AG04450 (cell line): ENCODE measurements at regions not wholly inside any gene's neighbourhood (a gene's known extent, or its start where the extent isn't known, plus 50 kb on each side); places are given as distances from the start of the nearest gene placed in this dataset.

Source experiments
- CTCF ChIA-PET: fragments of 300-600, 350-600 bp; formaldehyde crosslinking; extraction: SDS; loops from one replicate; lab custom pipeline; 2022; ENCODE audit warnings: antibody characterized with exemption, inconsistent platforms; lab: Charles Lee
- POLR2A ChIA-PET: fragments of 350-600 bp; formaldehyde crosslinking; extraction: SDS; loops from one replicate; lab custom pipeline; 2021; ENCODE audit warnings: antibody characterized with exemption, inconsistent platforms; lab: Yijun Ruan, JAX
- DNase-seq: peaks from one replicate; pipeline ENCODE4 v3.0.0-alpha.2; 2011; ENCODE audit warnings: low read depth, low spot score
- H3K27ac ChIP-seq: one replicate; pipeline ENCODE4 v1.5.1; 2012; ENCODE audit warnings: low read depth, low read length, control low read depth
- H3K27me3 ChIP-seq: one replicate; pipeline ENCODE4 v1.6.0; 2012; ENCODE audit warnings: low read length; ENCODE audit not compliant: control insufficient read depth, insufficient read depth
- H3K4me3 ChIP-seq: 2 replicates; pipeline ENCODE4 v1.5.1; 2011; ENCODE audit warnings: mild to moderate bottlenecking, low read depth, low read length, control low read depth
- H3K9me3 ChIP-seq: 2 replicates; pipeline ENCODE4 v1.5.1; 2012; ENCODE audit warnings: low read length; ENCODE audit not compliant: control insufficient read depth, insufficient read depth
- TF ChIP-seq, protein P1 (sequence below): IDR thresholded peaks from 2 replicates; pipeline ENCODE4 v1.5.1; 2011; ENCODE audit warnings: low read depth, low read length, control low read depth, inconsistent platforms

DNA sequence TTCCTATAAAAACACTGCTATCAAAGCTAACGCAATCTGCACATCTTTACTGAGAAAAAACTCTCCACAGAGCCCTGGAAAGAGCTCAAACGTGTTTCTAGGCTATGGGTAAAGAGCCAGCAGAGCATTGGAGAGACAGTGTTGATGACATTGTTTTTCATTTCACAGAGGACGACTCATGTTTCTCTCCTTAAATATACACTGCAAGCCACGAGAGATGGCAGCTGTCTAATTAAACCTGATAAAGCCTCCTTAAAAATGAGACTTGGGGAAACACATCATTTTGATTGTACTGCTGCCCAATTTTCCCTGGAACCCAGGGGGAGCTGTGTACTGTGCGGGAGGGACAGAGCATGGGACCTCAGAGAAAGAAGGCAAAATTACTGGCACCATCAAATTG, 294.3 kb upstream of the SETBP1 start:
- ChIA-PET CTCF (no interaction called here), POLR2A (no interaction called here)
- TF ChIP-seq, protein P1, sequence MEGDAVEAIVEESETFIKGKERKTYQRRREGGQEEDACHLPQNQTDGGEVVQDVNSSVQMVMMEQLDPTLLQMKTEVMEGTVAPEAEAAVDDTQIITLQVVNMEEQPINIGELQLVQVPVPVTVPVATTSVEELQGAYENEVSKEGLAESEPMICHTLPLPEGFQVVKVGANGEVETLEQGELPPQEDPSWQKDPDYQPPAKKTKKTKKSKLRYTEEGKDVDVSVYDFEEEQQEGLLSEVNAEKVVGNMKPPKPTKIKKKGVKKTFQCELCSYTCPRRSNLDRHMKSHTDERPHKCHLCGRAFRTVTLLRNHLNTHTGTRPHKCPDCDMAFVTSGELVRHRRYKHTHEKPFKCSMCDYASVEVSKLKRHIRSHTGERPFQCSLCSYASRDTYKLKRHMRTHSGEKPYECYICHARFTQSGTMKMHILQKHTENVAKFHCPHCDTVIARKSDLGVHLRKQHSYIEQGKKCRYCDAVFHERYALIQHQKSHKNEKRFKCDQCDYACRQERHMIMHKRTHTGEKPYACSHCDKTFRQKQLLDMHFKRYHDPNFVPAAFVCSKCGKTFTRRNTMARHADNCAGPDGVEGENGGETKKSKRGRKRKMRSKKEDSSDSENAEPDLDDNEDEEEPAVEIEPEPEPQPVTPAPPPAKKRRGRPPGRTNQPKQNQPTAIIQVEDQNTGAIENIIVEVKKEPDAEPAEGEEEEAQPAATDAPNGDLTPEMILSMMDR, result no peak
- Histone ChIP-seq H3K9me3 (no peaks in the 10 kb centered on the region), H3K27ac (no peak overlapping the region), H3K4me3 (no peak overlapping the region), H3K27me3 (no peaks in the 10 kb centered on the region)
- no peak for DNase-seq

DNA sequence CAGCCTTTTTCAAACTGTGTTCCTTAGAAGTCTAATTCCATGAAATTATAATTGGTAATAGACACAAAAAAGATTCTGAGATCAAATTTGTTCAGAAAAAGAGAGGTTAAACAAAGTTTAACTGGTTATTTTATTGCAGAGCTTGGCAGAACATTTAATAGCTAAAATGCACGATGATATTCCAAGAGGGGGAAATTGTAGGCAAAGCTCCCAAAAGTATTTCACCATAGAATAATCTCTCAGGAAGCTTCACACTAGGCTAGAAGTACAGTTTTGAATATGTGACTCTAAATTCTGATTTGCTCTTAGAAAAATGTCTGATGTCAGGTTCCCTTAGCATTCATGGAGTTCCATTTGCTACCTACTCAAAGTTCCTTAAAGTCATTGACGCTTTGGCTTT, 292.4 kb upstream of the SETBP1 start:
- Histone ChIP-seq H3K9me3 (no peaks in the 10 kb centered on the region), H3K27ac (no peak overlapping the region), H3K27me3 (no peaks in the 10 kb centered on the region), H3K4me3 (no peak overlapping the region)
- TF ChIP-seq, protein P1, result no peak
- no peak for DNase-seq
- POLR2A ChIA-PET, result no interaction called here
- CTCF ChIA-PET, result no interaction called here

DNA sequence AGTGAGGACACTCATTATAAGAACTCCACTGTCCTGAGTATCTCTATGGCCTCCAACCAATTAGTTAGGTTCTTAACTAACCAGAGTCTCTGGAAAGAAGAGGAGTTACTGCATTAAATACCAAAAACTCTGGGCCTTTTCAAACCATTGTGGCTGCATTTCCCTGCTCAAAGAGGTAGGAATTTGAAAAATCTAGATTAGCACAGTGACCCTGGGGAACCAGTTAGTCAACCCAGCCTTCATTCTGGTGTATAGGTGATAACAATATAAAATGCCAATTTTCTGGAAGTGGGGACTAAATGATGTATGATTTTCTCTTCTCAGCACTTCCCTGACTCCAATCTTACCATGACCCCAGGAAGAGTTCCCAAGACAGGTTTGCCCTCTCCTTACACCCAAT, 287.8 kb upstream of the SETBP1 start:
- Histone ChIP-seq H3K27ac (no peak overlapping the region), H3K9me3 (no peaks in the 10 kb centered on the region), H3K4me3 (no peak overlapping the region), H3K27me3 (no peaks in the 10 kb centered on the region)
- DNase-seq, result no peak
- POLR2A ChIA-PET, result no interaction called here
- TF ChIP-seq, protein P1, result no peak
- CTCF ChIA-PET, result no interaction called here

DNA sequence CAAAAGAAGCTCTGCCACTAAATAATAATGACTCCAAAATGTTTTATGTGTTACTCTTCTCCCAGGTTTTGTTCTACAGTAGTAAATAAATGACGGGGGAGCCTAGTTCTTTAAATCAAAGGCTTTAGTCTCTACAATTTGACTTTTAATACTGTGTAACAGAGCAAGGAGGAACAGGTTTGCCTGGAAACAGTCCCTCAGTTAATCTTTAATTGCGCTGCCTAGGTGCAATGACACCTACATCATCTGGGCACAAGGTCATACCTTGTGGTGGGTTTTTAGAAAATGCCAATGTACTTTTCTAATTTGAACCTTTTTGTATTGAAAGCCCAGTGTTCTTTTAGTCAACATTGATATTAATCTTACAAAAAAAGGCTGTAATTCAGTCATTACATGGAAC, 287.3 kb upstream of the SETBP1 start:
- H3K9me3 ChIP-seq, result no peaks in the 10 kb centered on the region
- DNase-seq, result no peak
- CTCF ChIA-PET, result no interaction called here

DNA sequence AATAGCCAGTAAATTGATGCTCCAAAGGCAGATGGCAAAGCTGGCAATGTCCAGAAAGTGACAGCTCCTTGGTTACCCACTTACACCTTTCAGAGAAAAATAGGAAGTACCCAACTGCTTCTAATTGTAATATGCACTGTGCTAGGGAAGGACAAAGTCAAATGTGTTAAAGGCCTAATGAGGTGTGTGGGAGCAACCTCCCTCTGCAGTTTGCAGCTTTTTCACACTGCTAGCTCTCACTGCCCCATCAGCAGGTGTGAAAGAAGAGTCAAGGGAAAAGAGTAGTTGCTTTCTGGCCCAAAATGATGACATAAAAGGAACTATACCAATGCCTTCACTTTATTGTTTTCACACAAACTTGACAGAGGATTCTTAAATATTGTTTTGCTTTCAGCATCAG, 284.1 kb upstream of the SETBP1 start:
- Histone ChIP-seq H3K27ac (no peak overlapping the region), H3K27me3 (no peaks in the 10 kb centered on the region), H3K4me3 (no peak overlapping the region), H3K9me3 (no peaks in the 10 kb centered on the region)
- no peak for DNase-seq
- TF ChIP-seq, protein P1, result no peak
- ChIA-PET POLR2A (no interaction called here), CTCF (no interaction called here)

More for the DNA sequence above, 287.3 kb upstream of the SETBP1 start:
- no peak overlapping the region for H3K27ac ChIP-seq
- H3K27me3 ChIP-seq, result no peaks in the 10 kb centered on the region
- H3K4me3 ChIP-seq, result no peak overlapping the region
- POLR2A ChIA-PET, result no interaction called here
- TF ChIP-seq, protein P1, result no peak
